T1000 (cell line): ENCODE measurements at regions not wholly inside any gene's neighbourhood (a gene's known extent, or its start where the extent isn't known, plus 50 kb on each side); places are given as distances from the start of the nearest gene placed in this dataset.

Experiments used
- DNase-seq: peaks from one replicate; lab custom pipeline; 2025; ENCODE audit warnings: mixed read lengths; lab: John Stamatoyannopoulos, UW

GRCh38 chr13:103199380-103200088, 133.3 kb upstream of the SLC10A2 start:
- DNase-seq: no peak

DNA sequence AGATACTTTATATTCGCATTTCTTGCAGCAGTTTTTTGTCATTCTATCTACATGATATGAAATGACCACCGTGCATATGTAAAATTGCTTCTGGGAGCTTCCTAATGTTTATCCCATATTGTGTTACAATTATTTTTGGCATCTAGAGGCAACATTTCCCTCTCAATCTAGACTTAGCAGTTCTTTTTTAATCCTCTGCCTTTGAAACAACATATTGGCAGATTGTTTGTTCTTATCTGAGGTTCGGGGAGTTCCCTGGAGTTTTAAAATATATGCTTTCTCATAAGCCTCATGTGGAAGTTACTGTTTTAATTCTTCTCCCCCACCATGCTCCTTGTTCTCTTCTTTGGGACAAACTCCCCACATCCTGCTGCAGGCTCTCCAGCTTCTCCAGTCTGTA, 130.1 kb upstream of the SLC10A2 start:
- DNase-seq: no peak

- DNase-seq: no peak
These were observed 129.5 kb upstream of the SLC10A2 start for GRCh38 chr13:103195762-103196161.

DNA sequence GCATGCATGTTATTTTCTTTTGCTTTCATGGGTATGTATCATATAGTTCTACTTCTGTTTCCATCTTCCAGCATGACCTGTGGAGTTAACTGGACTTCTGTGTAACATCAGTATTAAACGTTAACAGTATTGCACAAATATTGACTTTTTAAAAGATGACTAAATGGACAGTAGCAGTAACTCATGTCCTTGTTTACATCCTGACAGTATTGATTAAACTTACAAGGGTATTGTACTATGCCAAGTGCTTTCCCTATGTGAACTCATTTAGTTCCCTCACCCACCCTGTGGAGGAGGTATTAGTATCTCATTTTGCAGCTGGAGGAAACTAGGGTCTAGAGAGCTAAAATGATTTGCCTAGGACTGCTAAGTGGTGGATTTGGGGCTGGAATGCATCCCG, 128.7 kb upstream of the SLC10A2 start:
- no peak for DNase-seq

DNA sequence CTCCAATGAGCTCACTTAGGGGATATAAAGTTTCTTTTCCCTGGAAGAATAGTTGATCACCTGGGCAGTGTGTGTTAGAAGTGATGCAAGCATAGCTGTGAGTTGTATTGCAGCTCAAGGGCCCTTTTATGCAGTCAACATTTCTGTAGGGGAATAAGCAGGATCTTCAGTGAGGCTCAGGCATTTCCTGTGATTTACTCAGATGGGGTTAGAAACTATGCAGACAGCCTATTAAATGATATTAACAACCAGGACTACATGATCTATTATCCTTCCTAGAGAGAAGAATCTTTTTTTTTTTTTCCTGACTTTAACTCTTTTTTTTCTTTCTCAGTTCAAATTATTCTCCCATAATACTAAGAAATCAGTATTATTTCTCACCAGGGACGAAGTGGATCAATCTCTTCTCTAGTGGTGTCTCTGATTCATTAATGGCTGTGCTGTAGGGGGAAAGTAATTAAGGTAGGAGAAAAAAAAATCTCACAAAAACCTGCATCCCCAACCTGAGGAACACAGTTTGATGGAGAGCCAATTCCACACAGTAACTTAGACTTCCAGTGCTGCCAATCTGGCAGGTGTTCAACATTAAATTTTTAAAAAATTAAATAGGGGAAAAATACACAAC, 126.4 kb upstream of the SLC10A2 start:
- DNase-seq: no peak

DNA sequence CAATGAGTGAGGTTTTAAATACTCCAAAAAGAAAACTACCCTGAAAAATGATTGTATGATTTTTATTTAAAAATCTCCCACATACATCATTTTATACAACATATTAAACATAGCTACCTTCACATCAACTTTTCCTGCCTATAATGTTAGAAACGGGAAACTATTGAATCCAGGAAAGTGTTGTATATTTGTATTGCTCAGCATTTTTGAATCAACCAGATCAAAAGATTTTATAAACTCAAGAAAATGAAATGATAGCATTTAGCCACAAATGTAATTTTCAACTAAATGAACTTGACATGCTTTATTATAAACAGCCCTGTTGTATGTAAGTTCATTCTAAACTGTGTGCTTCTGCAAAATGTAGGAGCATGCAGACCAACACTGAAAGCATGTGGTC, 124.6 kb upstream of the SLC10A2 start:
- DNase-seq: no peak

DNA sequence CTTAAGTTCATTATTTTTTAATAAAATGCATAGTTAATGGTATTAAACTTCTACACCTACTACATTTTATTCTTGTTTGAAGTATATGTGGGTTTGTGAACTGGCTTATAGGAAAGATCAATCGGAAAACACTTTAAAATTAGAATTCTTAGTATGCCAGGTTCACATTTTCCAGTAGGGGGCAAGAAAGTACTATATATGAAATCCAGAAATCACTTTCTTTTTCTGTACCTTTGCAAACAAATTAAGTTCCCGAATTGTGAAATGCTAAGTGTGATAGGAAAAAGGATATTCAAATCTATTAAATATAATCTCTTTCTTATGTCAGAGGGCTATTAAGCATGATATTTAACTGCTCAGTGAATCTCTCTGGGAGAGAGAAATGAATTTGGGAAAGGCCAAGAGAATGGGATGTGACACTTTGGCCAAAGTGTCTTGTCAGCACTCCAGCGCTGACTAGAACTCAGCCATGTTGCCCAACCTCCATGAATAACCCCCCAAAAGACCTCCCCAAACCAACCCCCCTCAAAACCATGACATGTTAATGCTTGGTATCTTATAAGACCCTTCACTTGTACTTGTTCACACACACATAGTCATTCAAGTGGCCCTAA, 122.6 kb upstream of the SLC10A2 start:
- DNase-seq: no peak

DNA sequence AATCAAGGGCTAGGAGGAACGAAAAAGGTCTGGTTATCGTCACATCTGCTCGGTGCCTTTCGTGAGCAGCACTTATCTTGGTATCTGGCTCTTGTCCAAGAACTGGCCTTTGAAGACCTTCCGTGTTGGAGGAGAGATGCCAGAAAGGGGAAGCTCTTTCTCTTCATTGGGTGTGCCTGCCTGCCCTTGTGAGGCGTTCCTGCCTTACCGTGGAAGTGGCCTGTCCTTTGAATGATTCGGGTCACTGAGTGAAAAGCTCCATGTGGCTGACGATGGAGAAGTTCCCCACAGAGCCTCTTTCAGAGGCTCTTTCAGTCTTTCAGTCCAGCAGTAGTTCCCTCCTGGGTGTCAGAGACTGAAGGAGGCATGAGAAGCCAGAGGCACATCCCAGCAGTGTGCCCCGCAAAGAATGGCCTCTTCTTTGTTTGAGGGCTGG, 121.5 kb upstream of the SLC10A2 start:
- no peak for DNase-seq

GRCh38 chr13:103184413-103184812, 118.2 kb upstream of the SLC10A2 start:
- DNase-seq: no peak

GRCh38 chr13:103178986-103179943, 113.0 kb upstream of the SLC10A2 start:
- no peak for DNase-seq

- DNase-seq: no peak
These were observed 108.7 kb upstream of the SLC10A2 start for GRCh38 chr13:103174966-103175365.

- DNase-seq: no peak
These were observed 102.8 kb upstream of the SLC10A2 start for GRCh38 chr13:103168901-103169508.

GRCh38 chr13:103164251-103164650, 98.0 kb upstream of the SLC10A2 start:
- no peak for DNase-seq

- no peak for DNase-seq
These were observed 95.3 kb upstream of the SLC10A2 start for GRCh38 chr13:103161476-103161875.

GRCh38 chr13:103157434-103158145, 91.4 kb upstream of the SLC10A2 start:
- no peak for DNase-seq

DNA sequence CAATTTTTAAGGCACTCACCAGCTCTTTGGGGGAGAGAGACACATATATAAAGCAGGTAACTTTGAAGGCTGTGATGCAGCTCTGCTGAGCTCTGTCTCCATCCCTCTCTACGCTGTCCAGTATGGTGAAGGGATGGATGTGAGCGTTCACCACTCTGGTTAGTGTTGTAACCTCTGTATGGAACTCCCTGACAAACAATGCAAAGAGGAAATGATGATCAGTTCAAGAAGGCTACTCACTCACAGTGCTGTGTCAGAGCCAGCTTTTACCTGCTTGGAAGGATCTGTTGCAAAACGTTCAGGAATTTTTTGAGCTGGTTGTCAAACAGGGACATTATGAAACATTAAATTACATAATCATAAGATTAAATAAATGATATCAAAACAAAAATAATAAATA, 90.8 kb upstream of the SLC10A2 start:
- DNase-seq: no peak

DNA sequence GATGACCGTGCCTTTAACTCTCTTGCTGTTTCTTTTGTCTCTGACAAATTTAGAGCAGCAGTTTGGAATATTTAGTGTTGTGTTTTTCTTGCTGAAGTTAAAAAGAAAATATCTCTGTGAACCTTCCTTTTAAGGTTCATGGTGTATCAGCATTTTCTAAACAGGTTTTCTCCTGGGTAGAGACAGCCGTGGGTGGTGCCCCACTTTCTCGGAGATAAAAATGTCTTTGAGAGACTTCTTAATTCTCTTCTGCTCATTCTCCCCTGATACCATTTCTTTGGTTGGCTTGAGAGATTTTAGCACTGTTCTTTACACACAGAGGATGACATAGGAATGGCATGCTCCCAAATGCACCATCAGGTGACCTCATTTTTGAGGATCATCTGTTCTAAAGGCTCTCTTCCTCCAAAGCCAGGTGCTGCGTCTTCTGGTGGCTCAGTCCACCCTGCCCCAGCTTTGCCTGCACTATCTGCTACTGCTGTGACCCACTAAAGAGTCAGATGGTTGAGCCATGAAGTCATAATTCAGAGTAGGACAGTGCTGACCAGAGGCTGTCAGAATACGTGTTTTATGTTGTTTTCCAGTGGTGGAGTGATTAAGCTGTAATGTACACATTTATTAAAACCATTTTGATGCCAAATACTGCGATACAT, 90.3 kb upstream of the SLC10A2 start:
- DNase-seq: no peak

DNA sequence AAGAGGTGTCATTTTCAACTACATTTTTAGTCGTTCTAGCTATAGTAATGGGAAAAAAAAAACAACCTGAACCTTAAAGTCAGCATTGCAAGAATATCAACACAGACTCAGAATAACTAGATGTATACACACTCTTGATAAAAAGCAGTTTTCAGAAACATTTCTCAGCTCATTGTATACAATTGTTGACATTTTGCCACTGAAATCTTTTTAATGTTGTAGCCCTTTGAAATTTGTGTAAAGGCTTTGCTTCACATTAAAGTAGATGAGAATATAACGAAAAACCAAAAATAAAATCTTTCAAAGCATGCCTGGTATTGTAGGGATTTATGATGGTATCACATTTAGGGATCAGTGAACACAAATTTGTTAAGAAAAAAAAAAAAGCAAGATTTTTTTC, 87.2 kb upstream of the SLC10A2 start:
- no peak for DNase-seq

DNA sequence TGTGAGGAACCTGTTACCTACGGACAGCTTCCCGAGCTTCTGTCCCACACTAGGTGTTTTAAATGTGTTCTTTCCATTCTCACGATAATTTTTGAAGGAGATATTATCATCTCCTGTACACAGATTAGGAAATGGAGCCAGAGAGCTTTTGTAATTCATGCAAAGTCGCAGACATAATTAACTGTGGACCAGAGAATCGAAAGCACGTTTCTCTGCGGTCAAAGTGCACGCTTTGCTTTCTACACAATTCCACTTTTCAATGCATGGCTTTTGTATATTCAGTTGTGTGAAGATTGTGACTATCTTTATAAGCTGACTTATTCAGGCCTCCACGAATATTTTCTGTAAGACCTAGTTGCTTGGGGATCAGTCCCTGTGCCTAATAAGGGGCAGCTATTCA, 81.7 kb upstream of the SLC10A2 start:
- no peak for DNase-seq

- DNase-seq: no peak
These were observed 79.2 kb upstream of the SLC10A2 start for GRCh38 chr13:103145442-103145841.

- no peak for DNase-seq
These were observed 77.2 kb upstream of the SLC10A2 start for GRCh38 chr13:103143432-103143831.
